ENCODE measurements at regions not wholly inside any gene's neighbourhood (a gene's known extent, or its start where the extent isn't known, plus 50 kb on each side); places are given as distances from the start of the nearest gene placed in this dataset.

- TF ChIP-seq POLR2AphosphoS5 (IDR thresholded peaks at IDR 0.05) (no peak), EP300 (IDR thresholded peaks at IDR 0.05) (no peak), POLR2A (IDR thresholded peaks at IDR 0.05; ENCODE audit: low read depth) (no peak), CTCF (IDR thresholded peaks at IDR 0.05) (no peak)
- intact Hi-C loops (cut with DNase I) = no loop called here
- WGBS = 70% methylated on average over 5 of the region's 5 CpGs
- no peak for DNase-seq (ENCODE audit: extremely low spot score)
- Histone ChIP-seq H3K27me3 (peaks cover 0 to 5% (median 0%) of the 10 kb centered on the region in 4 donors), H3K27ac (replicated peaks in 1 of 4) (no peak overlapping the region), H3K9me3 (no peaks in the 10 kb centered on the region), H3K36me3 (no peaks in the 10 kb centered on the region), H3K4me3 (no peak overlapping the region), H3K4me1 (peaks cover 0 to 7% (median 0%) of the 10 kb centered on the region in 4 donors)
These were observed 54.9 kb upstream of the RUNX3 start for GRCh38 chr1:24984800-24985522.

DNA sequence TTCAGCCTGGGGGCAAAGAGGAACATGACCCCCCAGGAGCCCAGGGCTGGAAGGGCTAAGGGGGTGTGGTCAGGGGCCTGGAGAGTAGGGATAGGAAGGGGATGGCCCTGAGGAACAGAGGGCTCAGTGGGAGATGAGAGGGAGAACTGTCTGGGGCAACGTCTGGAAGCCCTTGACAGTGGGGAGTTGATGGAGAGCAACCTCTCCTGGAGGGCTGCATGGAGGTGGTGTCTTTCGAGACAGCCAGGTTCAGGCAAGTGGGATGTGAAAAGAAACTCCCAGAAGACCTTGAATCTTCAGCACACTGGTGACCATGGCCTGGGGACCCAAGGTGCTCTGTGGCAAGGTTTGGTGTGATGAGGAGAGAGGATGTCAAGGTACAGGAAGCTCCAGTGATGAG lies 54.2 kb upstream of the RUNX3 start:
- Histone ChIP-seq H3K9me3 (no peaks in the 10 kb centered on the region), H3K36me3 (no peaks in the 10 kb centered on the region), H3K27me3 (peaks cover 0 to 7% (median 0%) of the 10 kb centered on the region in 4 donors), H3K4me3 (no peak overlapping the region), H3K27ac (replicated peaks in 1 of 4) (no peak overlapping the region), H3K4me1 (peaks cover 0 to 7% (median 0%) of the 10 kb centered on the region in 4 donors)
- intact Hi-C loops (cut with DNase I) = no loop called here
- no peak for DNase-seq (ENCODE audit: extremely low spot score)
- WGBS = 63% methylated on average over 2 of the region's 2 CpGs
- TF ChIP-seq POLR2A (IDR thresholded peaks at IDR 0.05; ENCODE audit: low read depth) (no peak), CTCF (IDR thresholded peaks at IDR 0.05) (no peak), POLR2AphosphoS5 (IDR thresholded peaks at IDR 0.05) (no peak)

GRCh38 chr1:24983006-24983680 lies 53.1 kb upstream of the RUNX3 start:
- H3K4me1 ChIP-seq = peaks cover 0 to 7% (median 0%) of the 10 kb centered on the region in 4 donors
- no peaks in the 10 kb centered on the region for H3K36me3 ChIP-seq
- intact Hi-C loops (cut with DNase I) = no loop called here
- WGBS = 76% methylated on average over 12 of the region's 12 CpGs
- no peak overlapping the region for H3K4me3 ChIP-seq
- DNase-seq (ENCODE audit: extremely low spot score) = no peak
- TF ChIP-seq EP300 (IDR thresholded peaks at IDR 0.05) (no peak), POLR2AphosphoS5 (IDR thresholded peaks at IDR 0.05) (no peak), POLR2A (IDR thresholded peaks at IDR 0.05; ENCODE audit: low read depth) (no peak), CTCF (IDR thresholded peaks at IDR 0.05) (no peak)
- H3K27me3 ChIP-seq = peaks cover 0 to 8% (median 0%) of the 10 kb centered on the region in 4 donors
- no peak overlapping the region for H3K27ac ChIP-seq (replicated peaks in 1 of 4)
- no peaks in the 10 kb centered on the region for H3K9me3 ChIP-seq

DNA sequence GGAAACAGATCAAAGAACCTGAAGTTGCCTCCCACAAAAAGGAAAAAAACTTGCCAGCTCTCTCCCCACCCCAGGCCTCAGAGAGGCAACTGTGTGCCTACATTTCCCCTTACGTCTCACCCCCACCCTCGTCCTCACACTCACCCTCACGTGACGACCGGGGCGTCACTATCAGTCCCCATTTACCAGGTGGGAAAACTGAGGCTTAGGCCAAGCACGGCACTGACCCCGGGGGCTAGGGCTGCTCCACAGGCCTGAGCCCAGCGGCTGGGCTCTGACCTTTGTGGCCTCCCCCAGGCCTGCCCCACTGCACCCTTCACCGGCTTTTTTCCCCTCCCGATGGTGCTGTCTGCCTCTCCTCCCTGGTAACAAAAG lies 51.5 kb upstream of the RUNX3 start:
- DNase-seq (ENCODE audit: extremely low spot score) = no peak
- TF ChIP-seq CTCF (IDR thresholded peaks at IDR 0.05) (no peak), EP300 (IDR thresholded peaks at IDR 0.05) (no peak), POLR2A (IDR thresholded peaks at IDR 0.05; ENCODE audit: low read depth) (no peak), POLR2AphosphoS5 (IDR thresholded peaks at IDR 0.05) (no peak)
- H3K9me3 ChIP-seq = peaks cover 0 to 9% (median 5%) of the 10 kb centered on the region in 4 donors
- peaks cover 0 to under 1% (median 0%) of the 10 kb centered on the region in 4 donors for H3K4me1 ChIP-seq
- no peak overlapping the region for H3K4me3 ChIP-seq
- 79% methylated on average over 11 of the region's 11 CpGs for WGBS
- no peak overlapping the region for H3K27ac ChIP-seq (replicated peaks in 1 of 4)
- no peaks in the 10 kb centered on the region for H3K36me3 ChIP-seq
- peaks cover 0 to 21% (median 0%) of the 10 kb centered on the region in 4 donors for H3K27me3 ChIP-seq
- intact Hi-C loops (cut with DNase I) = no loop called here
